ENCODE measurements at regions not wholly inside any gene's neighbourhood (a gene's known extent, or its start where the extent isn't known, plus 50 kb on each side); places are given as distances from the start of the nearest gene placed in this dataset.

GRCh38 chr13:107079423-107080049 is 511.6 kb upstream of the ARGLU1 start:
- TF ChIP-seq BACH2 (CRISPR knock-in tag; IDR thresholded peaks at IDR 0.05; ENCODE audit: borderline replicate concordance) (no peak), TCF4 (CRISPR knock-in tag; IDR thresholded peaks at IDR 0.05; ENCODE audit: borderline replicate concordance) (no peak), RARB (CRISPR knock-in tag; IDR thresholded peaks at IDR 0.05) (no peak), ZFP30 (CRISPR knock-in tag; IDR thresholded peaks at IDR 0.05) (no peak), ISL1 (CRISPR knock-in tag; IDR thresholded peaks at IDR 0.05) (no peak), OSR1 (CRISPR knock-in tag; IDR thresholded peaks at IDR 0.05) (no peak), ZNF8 (CRISPR knock-in tag; IDR thresholded peaks at IDR 0.05) (no peak), SNAI2 (CRISPR knock-in tag; IDR thresholded peaks at IDR 0.05) (no peak), ZNF565 (CRISPR knock-in tag; conservative IDR thresholded peaks at IDR 0.05; ENCODE audit: low read depth) (no peak), PPARA (CRISPR knock-in tag; IDR thresholded peaks at IDR 0.05; ENCODE audit: borderline replicate concordance) (no peak), TSHZ2 (CRISPR knock-in tag; IDR thresholded peaks at IDR 0.05) (no peak), ZC3H10 (CRISPR knock-in tag; IDR thresholded peaks at IDR 0.05) (no peak), TOX (CRISPR knock-in tag; IDR thresholded peaks at IDR 0.05; ENCODE audit: borderline replicate concordance) (no peak), ARNTL (CRISPR knock-in tag; IDR thresholded peaks at IDR 0.05; ENCODE audit: borderline replicate concordance, low read depth) (no peak)
- TF ChIP-seq, protein P1, sequence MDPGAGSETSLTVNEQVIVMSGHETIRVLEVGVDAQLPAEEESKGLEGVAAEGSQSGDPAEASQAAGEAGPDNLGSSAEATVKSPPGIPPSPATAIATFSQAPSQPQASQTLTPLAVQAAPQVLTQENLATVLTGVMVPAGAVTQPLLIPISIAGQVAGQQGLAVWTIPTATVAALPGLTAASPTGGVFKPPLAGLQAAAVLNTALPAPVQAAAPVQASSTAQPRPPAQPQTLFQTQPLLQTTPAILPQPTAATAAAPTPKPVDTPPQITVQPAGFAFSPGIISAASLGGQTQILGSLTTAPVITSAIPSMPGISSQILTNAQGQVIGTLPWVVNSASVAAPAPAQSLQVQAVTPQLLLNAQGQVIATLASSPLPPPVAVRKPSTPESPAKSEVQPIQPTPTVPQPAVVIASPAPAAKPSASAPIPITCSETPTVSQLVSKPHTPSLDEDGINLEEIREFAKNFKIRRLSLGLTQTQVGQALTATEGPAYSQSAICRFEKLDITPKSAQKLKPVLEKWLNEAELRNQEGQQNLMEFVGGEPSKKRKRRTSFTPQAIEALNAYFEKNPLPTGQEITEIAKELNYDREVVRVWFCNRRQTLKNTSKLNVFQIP (CRISPR knock-in tag; IDR thresholded peaks at IDR 0.05; ENCODE audit: borderline replicate concordance, low read depth): no peak
- TF ChIP-seq, protein P2, sequence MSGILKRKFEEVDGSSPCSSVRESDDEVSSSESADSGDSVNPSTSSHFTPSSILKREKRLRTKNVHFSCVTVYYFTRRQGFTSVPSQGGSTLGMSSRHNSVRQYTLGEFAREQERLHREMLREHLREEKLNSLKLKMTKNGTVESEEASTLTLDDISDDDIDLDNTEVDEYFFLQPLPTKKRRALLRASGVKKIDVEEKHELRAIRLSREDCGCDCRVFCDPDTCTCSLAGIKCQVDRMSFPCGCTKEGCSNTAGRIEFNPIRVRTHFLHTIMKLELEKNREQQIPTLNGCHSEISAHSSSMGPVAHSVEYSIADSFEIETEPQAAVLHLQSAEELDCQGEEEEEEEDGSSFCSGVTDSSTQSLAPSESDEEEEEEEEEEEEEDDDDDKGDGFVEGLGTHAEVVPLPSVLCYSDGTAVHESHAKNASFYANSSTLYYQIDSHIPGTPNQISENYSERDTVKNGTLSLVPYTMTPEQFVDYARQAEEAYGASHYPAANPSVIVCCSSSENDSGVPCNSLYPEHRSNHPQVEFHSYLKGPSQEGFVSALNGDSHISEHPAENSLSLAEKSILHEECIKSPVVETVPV (CRISPR knock-in tag; IDR thresholded peaks at IDR 0.05): no peak
- no peak for ATAC-seq

DNA sequence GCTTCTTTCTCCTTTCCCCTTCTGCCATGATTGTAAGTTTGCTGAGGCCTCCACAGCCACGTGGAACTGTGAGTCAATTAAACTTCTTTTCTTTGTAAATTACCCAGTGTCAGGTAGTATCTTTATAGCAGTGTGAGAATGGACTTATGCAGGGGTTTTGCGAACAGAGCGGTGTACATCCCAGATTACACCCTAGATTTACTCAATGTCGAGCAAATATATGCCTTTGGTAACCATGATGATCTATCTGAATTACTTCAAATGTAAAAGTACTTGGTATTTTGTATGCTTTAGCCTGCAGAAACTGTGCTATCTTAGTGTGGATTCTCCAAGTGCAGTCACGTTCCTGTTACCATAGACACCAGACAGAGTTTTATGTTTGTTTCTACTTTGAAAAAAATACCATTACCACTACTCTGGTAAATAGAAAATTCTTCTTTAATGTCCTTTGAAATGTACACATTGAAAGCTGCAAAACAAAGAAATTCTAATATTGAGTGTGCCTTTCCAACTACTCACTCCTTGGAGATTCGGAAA is 510.4 kb upstream of the ARGLU1 start:
- ATAC-seq: no peak

More for the DNA sequence above, 510.4 kb upstream of the ARGLU1 start:
- no peak for TF ChIP-seq RARB (CRISPR knock-in tag; IDR thresholded peaks at IDR 0.05)
- TF ChIP-seq ISL1 (CRISPR knock-in tag; IDR thresholded peaks at IDR 0.05): no peak
- no peak for TF ChIP-seq SNAI2 (CRISPR knock-in tag; IDR thresholded peaks at IDR 0.05)
- TF ChIP-seq PPARA (CRISPR knock-in tag; IDR thresholded peaks at IDR 0.05; ENCODE audit: borderline replicate concordance): no peak
- TF ChIP-seq, protein P3, sequence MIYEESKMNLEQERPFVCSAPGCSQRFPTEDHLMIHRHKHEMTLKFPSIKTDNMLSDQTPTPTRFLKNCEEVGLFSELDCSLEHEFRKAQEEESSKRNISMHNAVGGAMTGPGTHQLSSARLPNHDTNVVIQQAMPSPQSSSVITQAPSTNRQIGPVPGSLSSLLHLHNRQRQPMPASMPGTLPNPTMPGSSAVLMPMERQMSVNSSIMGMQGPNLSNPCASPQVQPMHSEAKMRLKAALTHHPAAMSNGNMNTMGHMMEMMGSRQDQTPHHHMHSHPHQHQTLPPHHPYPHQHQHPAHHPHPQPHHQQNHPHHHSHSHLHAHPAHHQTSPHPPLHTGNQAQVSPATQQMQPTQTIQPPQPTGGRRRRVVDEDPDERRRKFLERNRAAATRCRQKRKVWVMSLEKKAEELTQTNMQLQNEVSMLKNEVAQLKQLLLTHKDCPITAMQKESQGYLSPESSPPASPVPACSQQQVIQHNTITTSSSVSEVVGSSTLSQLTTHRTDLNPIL (CRISPR knock-in tag; IDR thresholded peaks at IDR 0.05; ENCODE audit: low read depth): no peak
- TF ChIP-seq, protein P2 (CRISPR knock-in tag; IDR thresholded peaks at IDR 0.05): no peak
- TF ChIP-seq ZNF70 (CRISPR knock-in tag; IDR thresholded peaks at IDR 0.05): no peak
- no peak for TF ChIP-seq GLIS3 (CRISPR knock-in tag; IDR thresholded peaks at IDR 0.05)
- TF ChIP-seq, protein P1 (CRISPR knock-in tag; IDR thresholded peaks at IDR 0.05; ENCODE audit: borderline replicate concordance, low read depth): no peak
- no peak for TF ChIP-seq PATZ1 (CRISPR knock-in tag; IDR thresholded peaks at IDR 0.05; ENCODE audit: borderline replicate concordance)
- TF ChIP-seq TSHZ2 (CRISPR knock-in tag; IDR thresholded peaks at IDR 0.05): no peak
- no peak for TF ChIP-seq ZNF565 (CRISPR knock-in tag; conservative IDR thresholded peaks at IDR 0.05; ENCODE audit: low read depth)
- TF ChIP-seq ARNTL (CRISPR knock-in tag; IDR thresholded peaks at IDR 0.05; ENCODE audit: borderline replicate concordance, low read depth): no peak
- no peak for TF ChIP-seq CSDC2 (CRISPR knock-in tag; IDR thresholded peaks at IDR 0.05)
- no peak for TF ChIP-seq ZC3H10 (CRISPR knock-in tag; IDR thresholded peaks at IDR 0.05)
- TF ChIP-seq TOX (CRISPR knock-in tag; IDR thresholded peaks at IDR 0.05; ENCODE audit: borderline replicate concordance): no peak
- no peak for TF ChIP-seq BACH2 (CRISPR knock-in tag; IDR thresholded peaks at IDR 0.05; ENCODE audit: borderline replicate concordance)
- TF ChIP-seq ZFP3 (CRISPR knock-in tag; IDR thresholded peaks at IDR 0.05): no peak
